H1 (cell line): ENCODE measurements at regions not wholly inside any gene's neighbourhood (a gene's known extent, or its start where the extent isn't known, plus 50 kb on each side); places are given as distances from the start of the nearest gene placed in this dataset.

Experiments used
- CBX8 ChIP-seq: fragments of 300-800, 300-1000 bp; sonication (generic); IDR thresholded peaks from 2 replicates; pipeline ENCODE4 v1.7.1; 2016; ENCODE audit warnings: low read depth, low read length, borderline replicate concordance
- CHD2 ChIP-seq: IDR thresholded peaks from 2 replicates; pipeline ENCODE4 v1.6.1; 2012; ENCODE audit warnings: low read length, improper control_type of control experiment
- CTBP2 ChIP-seq: IDR thresholded peaks from 2 replicates; pipeline ENCODE4 v1.7.0; 2011; ENCODE audit warnings: borderline replicate concordance, mild to moderate bottlenecking, moderate library complexity, mixed read lengths, low read length; ENCODE audit not compliant: insufficient read depth, insufficient read length
- EZH2 ChIP-seq: fragments of 200-600 bp; sonication (generic); IDR thresholded peaks from 2 replicates; pipeline ENCODE4 v1.7.1; 2012; ENCODE audit warnings: low read depth, mild to moderate bottlenecking, moderate library complexity, low read length, inconsistent platforms; ENCODE audit not compliant: severe bottlenecking
- GABPA ChIP-seq: IDR thresholded peaks from 2 replicates; pipeline ENCODE4 v1.6.1; 2011; ENCODE audit warnings: mild to moderate bottlenecking, low read length, moderate library complexity, borderline replicate concordance; ENCODE audit not compliant: insufficient read depth
- JUND ChIP-seq: IDR thresholded peaks from 2 replicates; pipeline ENCODE4 v1.6.1; 2011; ENCODE audit warnings: mild to moderate bottlenecking, improper control_type of control experiment, low read length
- SIRT6 ChIP-seq: IDR thresholded peaks from one replicate; pipeline ENCODE4 v1.7.1; 2012; ENCODE audit warnings: low read length, inconsistent platforms
- SRF ChIP-seq: IDR thresholded peaks from 2 replicates; pipeline ENCODE4 v1.6.1; 2011; ENCODE audit warnings: mild to moderate bottlenecking, low read depth, low read length, moderate library complexity
- TAF1 ChIP-seq: IDR thresholded peaks from 2 replicates; pipeline ENCODE4 v1.6.1; 2011; ENCODE audit warnings: mild to moderate bottlenecking, low read depth, low read length
- TAF7 ChIP-seq: optimal IDR thresholded peaks from 2 replicates; pipeline ENCODE3; 2011; ENCODE audit warnings: low read depth, mild to moderate bottlenecking, inconsistent platforms, low read length, moderate library complexity, borderline replicate concordance
- TF ChIP-seq, protein P1 (sequence below): fragments of 300-600 bp; sonication (generic); IDR thresholded peaks from 2 replicates; pipeline ENCODE4 v1.7.1; 2012; ENCODE audit warnings: low read length, moderate library complexity, mild to moderate bottlenecking, inconsistent platforms; ENCODE audit not compliant: insufficient replicate concordance
- TF ChIP-seq, protein P2 (sequence below): IDR thresholded peaks from 2 replicates; pipeline ENCODE4 v1.6.1; 2011; ENCODE audit warnings: low read depth, mild to moderate bottlenecking, low read length; ENCODE audit not compliant: insufficient read depth

DNA sequence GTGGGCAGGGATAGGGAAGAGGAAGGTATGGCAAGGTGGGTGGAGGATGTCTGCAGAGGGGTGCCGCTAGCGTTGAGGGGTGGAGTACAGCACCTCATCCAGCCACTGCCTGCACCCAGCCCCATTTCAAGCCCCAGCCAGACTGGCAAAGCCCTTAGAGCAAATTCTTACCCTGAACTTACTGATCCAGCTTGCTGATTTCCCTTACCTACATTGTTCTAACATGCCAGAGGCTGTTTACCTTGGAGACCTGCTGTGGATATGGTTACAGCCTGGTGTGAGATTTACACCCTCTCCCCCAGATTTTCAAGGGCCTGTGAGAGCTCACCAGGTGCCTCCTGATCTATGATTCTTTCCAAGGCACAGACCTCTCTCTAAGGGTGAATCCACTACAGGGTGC is 86.0 kb downstream of the ZNF726 start (continued):
- TF ChIP-seq, protein P1, sequence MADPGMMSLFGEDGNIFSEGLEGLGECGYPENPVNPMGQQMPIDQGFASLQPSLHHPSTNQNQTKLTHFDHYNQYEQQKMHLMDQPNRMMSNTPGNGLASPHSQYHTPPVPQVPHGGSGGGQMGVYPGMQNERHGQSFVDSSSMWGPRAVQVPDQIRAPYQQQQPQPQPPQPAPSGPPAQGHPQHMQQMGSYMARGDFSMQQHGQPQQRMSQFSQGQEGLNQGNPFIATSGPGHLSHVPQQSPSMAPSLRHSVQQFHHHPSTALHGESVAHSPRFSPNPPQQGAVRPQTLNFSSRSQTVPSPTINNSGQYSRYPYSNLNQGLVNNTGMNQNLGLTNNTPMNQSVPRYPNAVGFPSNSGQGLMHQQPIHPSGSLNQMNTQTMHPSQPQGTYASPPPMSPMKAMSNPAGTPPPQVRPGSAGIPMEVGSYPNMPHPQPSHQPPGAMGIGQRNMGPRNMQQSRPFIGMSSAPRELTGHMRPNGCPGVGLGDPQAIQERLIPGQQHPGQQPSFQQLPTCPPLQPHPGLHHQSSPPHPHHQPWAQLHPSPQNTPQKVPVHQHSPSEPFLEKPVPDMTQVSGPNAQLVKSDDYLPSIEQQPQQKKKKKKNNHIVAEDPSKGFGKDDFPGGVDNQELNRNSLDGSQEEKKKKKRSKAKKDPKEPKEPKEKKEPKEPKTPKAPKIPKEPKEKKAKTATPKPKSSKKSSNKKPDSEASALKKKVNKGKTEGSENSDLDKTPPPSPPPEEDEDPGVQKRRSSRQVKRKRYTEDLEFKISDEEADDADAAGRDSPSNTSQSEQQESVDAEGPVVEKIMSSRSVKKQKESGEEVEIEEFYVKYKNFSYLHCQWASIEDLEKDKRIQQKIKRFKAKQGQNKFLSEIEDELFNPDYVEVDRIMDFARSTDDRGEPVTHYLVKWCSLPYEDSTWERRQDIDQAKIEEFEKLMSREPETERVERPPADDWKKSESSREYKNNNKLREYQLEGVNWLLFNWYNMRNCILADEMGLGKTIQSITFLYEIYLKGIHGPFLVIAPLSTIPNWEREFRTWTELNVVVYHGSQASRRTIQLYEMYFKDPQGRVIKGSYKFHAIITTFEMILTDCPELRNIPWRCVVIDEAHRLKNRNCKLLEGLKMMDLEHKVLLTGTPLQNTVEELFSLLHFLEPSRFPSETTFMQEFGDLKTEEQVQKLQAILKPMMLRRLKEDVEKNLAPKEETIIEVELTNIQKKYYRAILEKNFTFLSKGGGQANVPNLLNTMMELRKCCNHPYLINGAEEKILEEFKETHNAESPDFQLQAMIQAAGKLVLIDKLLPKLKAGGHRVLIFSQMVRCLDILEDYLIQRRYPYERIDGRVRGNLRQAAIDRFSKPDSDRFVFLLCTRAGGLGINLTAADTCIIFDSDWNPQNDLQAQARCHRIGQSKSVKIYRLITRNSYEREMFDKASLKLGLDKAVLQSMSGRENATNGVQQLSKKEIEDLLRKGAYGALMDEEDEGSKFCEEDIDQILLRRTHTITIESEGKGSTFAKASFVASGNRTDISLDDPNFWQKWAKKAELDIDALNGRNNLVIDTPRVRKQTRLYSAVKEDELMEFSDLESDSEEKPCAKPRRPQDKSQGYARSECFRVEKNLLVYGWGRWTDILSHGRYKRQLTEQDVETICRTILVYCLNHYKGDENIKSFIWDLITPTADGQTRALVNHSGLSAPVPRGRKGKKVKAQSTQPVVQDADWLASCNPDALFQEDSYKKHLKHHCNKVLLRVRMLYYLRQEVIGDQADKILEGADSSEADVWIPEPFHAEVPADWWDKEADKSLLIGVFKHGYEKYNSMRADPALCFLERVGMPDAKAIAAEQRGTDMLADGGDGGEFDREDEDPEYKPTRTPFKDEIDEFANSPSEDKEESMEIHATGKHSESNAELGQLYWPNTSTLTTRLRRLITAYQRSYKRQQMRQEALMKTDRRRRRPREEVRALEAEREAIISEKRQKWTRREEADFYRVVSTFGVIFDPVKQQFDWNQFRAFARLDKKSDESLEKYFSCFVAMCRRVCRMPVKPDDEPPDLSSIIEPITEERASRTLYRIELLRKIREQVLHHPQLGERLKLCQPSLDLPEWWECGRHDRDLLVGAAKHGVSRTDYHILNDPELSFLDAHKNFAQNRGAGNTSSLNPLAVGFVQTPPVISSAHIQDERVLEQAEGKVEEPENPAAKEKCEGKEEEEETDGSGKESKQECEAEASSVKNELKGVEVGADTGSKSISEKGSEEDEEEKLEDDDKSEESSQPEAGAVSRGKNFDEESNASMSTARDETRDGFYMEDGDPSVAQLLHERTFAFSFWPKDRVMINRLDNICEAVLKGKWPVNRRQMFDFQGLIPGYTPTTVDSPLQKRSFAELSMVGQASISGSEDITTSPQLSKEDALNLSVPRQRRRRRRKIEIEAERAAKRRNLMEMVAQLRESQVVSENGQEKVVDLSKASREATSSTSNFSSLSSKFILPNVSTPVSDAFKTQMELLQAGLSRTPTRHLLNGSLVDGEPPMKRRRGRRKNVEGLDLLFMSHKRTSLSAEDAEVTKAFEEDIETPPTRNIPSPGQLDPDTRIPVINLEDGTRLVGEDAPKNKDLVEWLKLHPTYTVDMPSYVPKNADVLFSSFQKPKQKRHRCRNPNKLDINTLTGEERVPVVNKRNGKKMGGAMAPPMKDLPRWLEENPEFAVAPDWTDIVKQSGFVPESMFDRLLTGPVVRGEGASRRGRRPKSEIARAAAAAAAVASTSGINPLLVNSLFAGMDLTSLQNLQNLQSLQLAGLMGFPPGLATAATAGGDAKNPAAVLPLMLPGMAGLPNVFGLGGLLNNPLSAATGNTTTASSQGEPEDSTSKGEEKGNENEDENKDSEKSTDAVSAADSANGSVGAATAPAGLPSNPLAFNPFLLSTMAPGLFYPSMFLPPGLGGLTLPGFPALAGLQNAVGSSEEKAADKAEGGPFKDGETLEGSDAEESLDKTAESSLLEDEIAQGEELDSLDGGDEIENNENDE: no peak
- TF ChIP-seq TAF1 (no peak), SIRT6 (no peak), SRF (no peak), CHD2 (no peak), CTBP2 (no peak), EZH2 (no peak), CBX8 (no peak), GABPA (no peak), TAF7 (no peak), JUND (no peak)
- TF ChIP-seq, protein P2, sequence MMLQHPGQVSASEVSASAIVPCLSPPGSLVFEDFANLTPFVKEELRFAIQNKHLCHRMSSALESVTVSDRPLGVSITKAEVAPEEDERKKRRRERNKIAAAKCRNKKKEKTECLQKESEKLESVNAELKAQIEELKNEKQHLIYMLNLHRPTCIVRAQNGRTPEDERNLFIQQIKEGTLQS: no peak
